ENCODE measurements at regions not wholly inside any gene's neighbourhood (a gene's known extent, or its start where the extent isn't known, plus 50 kb on each side); places are given as distances from the start of the nearest gene placed in this dataset.

- ChIA-PET POLR2A (no interaction called here), CTCF (no interaction called here)
- H3K27me3 ChIP-seq (ENCODE audit: control insufficient read depth, insufficient read depth, low read length): peaks cover 12% of the 10 kb centered on the region
- no peaks in the 10 kb centered on the region for H3K36me3 ChIP-seq (ENCODE audit: control insufficient read depth, insufficient read depth, low read length)
- TF ChIP-seq CTCF (IDR thresholded peaks at IDR 0.05; ENCODE audit: insufficient read depth, low read depth, low read length): no peak
- no peak overlapping the region for H3K4me3 ChIP-seq (ENCODE audit: low read depth, low read length)
- DNase-seq (ENCODE audit: low read depth): no peak
Measured at GRCh38 chr16:48105976-48106375, 49.8 kb downstream of the ABCC12 start.

- CTCF ChIA-PET: no interaction called here
- Histone ChIP-seq H3K27me3 (ENCODE audit: control insufficient read depth, insufficient read depth, low read length) (peaks cover 11% of the 10 kb centered on the region), H3K36me3 (ENCODE audit: control insufficient read depth, insufficient read depth, low read length) (no peaks in the 10 kb centered on the region), H3K4me3 (ENCODE audit: low read depth, low read length) (no peak overlapping the region)
- POLR2A ChIA-PET: no interaction called here
- TF ChIP-seq CTCF (IDR thresholded peaks at IDR 0.05; ENCODE audit: insufficient read depth, low read depth, low read length): no peak
- DNase-seq (ENCODE audit: low read depth): no peak
Measured at GRCh38 chr16:48105456-48105855, 50.3 kb downstream of the ABCC12 start.

- TF ChIP-seq CTCF (IDR thresholded peaks at IDR 0.05; ENCODE audit: insufficient read depth, low read depth, low read length): no peak
- H3K4me3 ChIP-seq (ENCODE audit: low read depth, low read length): no peak overlapping the region
- CTCF ChIA-PET: interaction anchor here (3.1 kb wide), 1 partner anchor 10 kb away, joined by 8 read pairs; no protein-coding TSS in a partner anchor
- peaks cover 5% of the 10 kb centered on the region for H3K27me3 ChIP-seq (ENCODE audit: control insufficient read depth, insufficient read depth, low read length)
- H3K36me3 ChIP-seq (ENCODE audit: control insufficient read depth, insufficient read depth, low read length): no peaks in the 10 kb centered on the region
- no peak for DNase-seq (ENCODE audit: low read depth)
- POLR2A ChIA-PET: no interaction called here
Measured at GRCh38 chr16:48103591-48103990, 52.2 kb downstream of the ABCC12 start.

GRCh38 chr16:48102083-48103008 is 53.4 kb downstream of the ABCC12 start:
- DNase-seq (ENCODE audit: low read depth): no peak

More at GRCh38 chr16:48102083-48103008, 53.4 kb downstream of the ABCC12 start:
- Histone ChIP-seq H3K27me3 (ENCODE audit: control insufficient read depth, insufficient read depth, low read length) (peaks cover 4% of the 10 kb centered on the region), H3K4me3 (ENCODE audit: low read depth, low read length) (no peak overlapping the region), H3K36me3 (ENCODE audit: control insufficient read depth, insufficient read depth, low read length) (no peaks in the 10 kb centered on the region)
- TF ChIP-seq CTCF (IDR thresholded peaks at IDR 0.05; ENCODE audit: insufficient read depth, low read depth, low read length): no peak
- ChIA-PET POLR2A (no interaction called here), CTCF (interaction anchor here (1.0 to 3.1 kb wide), 2 partner anchors 11 to 15 kb away, joined by 3 to 8 read pairs; no protein-coding TSS in a partner anchor)

All from BJ (cell line).